Fibroblast of lung (primary cell): ENCODE measurements at regions not wholly inside any gene's neighbourhood (a gene's known extent, or its start where the extent isn't known, plus 50 kb on each side); places are given as distances from the start of the nearest gene placed in this dataset.

Source experiments
- CTCF ChIP-seq, 2 donors: IDR thresholded peaks in 1 of 2; conservative IDR thresholded peaks in 1 of 2; 1 replicate in 1 of 2; 2 replicates in 1 of 2; pipeline ENCODE4 v1.5.1; 2011 to 2012; ENCODE audit warnings: low read length in 2 of 2, control low read depth in 1 of 2, inconsistent platforms in 1 of 2, low read depth in 1 of 2, mild to moderate bottlenecking in 1 of 2
- EZH2 ChIP-seq: IDR thresholded peaks from 2 replicates; pipeline ENCODE4 v1.5.1; 2012; ENCODE audit warnings: low read length, control low read depth, mild to moderate bottlenecking; ENCODE audit errors: missing control alignments

GRCh38 chr1:67991546-67991945 lies 58.9 kb downstream of the DIRAS3 start:
- no peak for TF ChIP-seq CTCF (conservative IDR thresholded peaks at IDR 0.05 in 1 of 2, IDR thresholded peaks at IDR 0.05 in 1 of 2; ENCODE audit: low read depth in 1 of 2, low read length in 2 of 2)
- no peak for TF ChIP-seq EZH2
